Memory B cell (primary cell): ENCODE measurements at regions not wholly inside any gene's neighbourhood (a gene's known extent, or its start where the extent isn't known, plus 50 kb on each side); places are given as distances from the start of the nearest gene placed in this dataset.

Source experiments
- ATAC-seq: fragments of 150-1000 bp; cut with Tn5 transposase; 2 replicates; pipeline ENCODE4 v1.10.0; 2021; ENCODE audit warnings: low read depth, mild to moderate bottlenecking, moderate library complexity
- DNase-seq, 2 donors: peaks; one replicate each; pipeline ENCODE4 v3.0.0; 2022; ENCODE audit warnings: low spot score in 2 of 2
- H3K27ac Mint-ChIP-seq: one replicate; pipeline ENCODE4 v1.8.0; 2022; ENCODE audit warnings: mild to moderate bottlenecking, moderate library complexity, mixed read lengths
- H3K27me3 Mint-ChIP-seq: one replicate; pipeline ENCODE4 v1.8.0; 2022; ENCODE audit warnings: mixed read lengths
- H3K36me3 Mint-ChIP-seq: one replicate; pipeline ENCODE4 v1.8.0; 2022; ENCODE audit warnings: mild to moderate bottlenecking, mixed read lengths
- H3K4me1 Mint-ChIP-seq: one replicate; pipeline ENCODE4 v1.8.0; 2022; ENCODE audit warnings: mixed read lengths
- H3K4me3 Mint-ChIP-seq: one replicate; pipeline ENCODE4 v1.8.0; 2022; ENCODE audit warnings: mild to moderate bottlenecking, moderate library complexity, mixed read lengths
- H3K9me3 Mint-ChIP-seq: one replicate; pipeline ENCODE4 v1.8.0; 2022; ENCODE audit warnings: mixed read lengths

GRCh38 chr16:13393816-13394215, 492.4 kb downstream of the SHISA9 start:
- no peak overlapping the region for H3K4me3 Mint-ChIP-seq

GRCh38 chr16:13394488-13394887, 493.1 kb downstream of the SHISA9 start:
- ATAC-seq (no peak), DNase-seq (no peak)
- Mint-ChIP-seq H3K4me1 (peaks cover 5% of the 10 kb centered on the region), H3K27me3 (no peaks in the 10 kb centered on the region), H3K36me3 (no peaks in the 10 kb centered on the region), H3K4me3 (no peak overlapping the region), H3K9me3 (peaks cover 2% of the 10 kb centered on the region), H3K27ac (no peak overlapping the region)

More at GRCh38 chr16:13393816-13394215, 492.4 kb downstream of the SHISA9 start:
- ATAC-seq (no peak), DNase-seq (no peak)
- no peak overlapping the region for H3K27ac Mint-ChIP-seq
- peaks cover 5% of the 10 kb centered on the region for H3K4me1 Mint-ChIP-seq
- H3K36me3 Mint-ChIP-seq, result no peaks in the 10 kb centered on the region
- H3K27me3 Mint-ChIP-seq, result no peaks in the 10 kb centered on the region
- peaks cover 2% of the 10 kb centered on the region for H3K9me3 Mint-ChIP-seq

GRCh38 chr16:13397126-13397525, 495.7 kb downstream of the SHISA9 start:
- no peaks in the 10 kb centered on the region for H3K4me1 Mint-ChIP-seq
- peaks cover 4% of the 10 kb centered on the region for H3K9me3 Mint-ChIP-seq
- H3K4me3 Mint-ChIP-seq, result no peak overlapping the region
- ATAC-seq, result no peak
- no peak for DNase-seq
- H3K36me3 Mint-ChIP-seq, result no peaks in the 10 kb centered on the region
- H3K27me3 Mint-ChIP-seq, result peaks cover 2% of the 10 kb centered on the region
- H3K27ac Mint-ChIP-seq, result no peak overlapping the region

- no peak overlapping the region for H3K4me3 Mint-ChIP-seq
- H3K9me3 Mint-ChIP-seq, result peaks cover 7% of the 10 kb centered on the region
- H3K27ac Mint-ChIP-seq, result no peak overlapping the region
- no peaks in the 10 kb centered on the region for H3K36me3 Mint-ChIP-seq
- peaks cover 2% of the 10 kb centered on the region for H3K27me3 Mint-ChIP-seq
- no peak for DNase-seq
- H3K4me1 Mint-ChIP-seq, result no peaks in the 10 kb centered on the region
- ATAC-seq, result no peak
Observed at GRCh38 chr16:13401641-13402040, 500.2 kb downstream of the SHISA9 start.

GRCh38 chr16:13402601-13403000, 501.2 kb downstream of the SHISA9 start:
- H3K27ac Mint-ChIP-seq, result no peak overlapping the region
- H3K36me3 Mint-ChIP-seq, result no peaks in the 10 kb centered on the region
- DNase-seq, result no peak
- ATAC-seq, result no peak
- no peak overlapping the region for H3K4me3 Mint-ChIP-seq
- H3K27me3 Mint-ChIP-seq, result peaks cover 2% of the 10 kb centered on the region
- peaks cover 7% of the 10 kb centered on the region for H3K9me3 Mint-ChIP-seq
- no peaks in the 10 kb centered on the region for H3K4me1 Mint-ChIP-seq

GRCh38 chr16:13403326-13403725, 501.9 kb downstream of the SHISA9 start:
- peaks cover 7% of the 10 kb centered on the region for H3K9me3 Mint-ChIP-seq

GRCh38 chr16:13414154-13414553, 505.8 kb upstream of the ERCC4 start:
- H3K4me1 Mint-ChIP-seq, result no peaks in the 10 kb centered on the region
- H3K4me3 Mint-ChIP-seq, result no peak overlapping the region
- no peak overlapping the region for H3K27ac Mint-ChIP-seq
- peaks cover 2% of the 10 kb centered on the region for H3K27me3 Mint-ChIP-seq
- H3K9me3 Mint-ChIP-seq, result peaks cover 3% of the 10 kb centered on the region
- no peak for ATAC-seq
- DNase-seq, result no peak
- no peaks in the 10 kb centered on the region for H3K36me3 Mint-ChIP-seq

More at GRCh38 chr16:13403326-13403725, 501.9 kb downstream of the SHISA9 start:
- Mint-ChIP-seq H3K36me3 (no peaks in the 10 kb centered on the region), H3K4me1 (no peaks in the 10 kb centered on the region), H3K27me3 (peaks cover 2% of the 10 kb centered on the region), H3K4me3 (no peak overlapping the region), H3K27ac (no peak overlapping the region)
- no peak for ATAC-seq
- DNase-seq, result no peak

- DNase-seq (no peak), ATAC-seq (no peak)
- Mint-ChIP-seq H3K4me1 (no peaks in the 10 kb centered on the region), H3K27ac (no peak overlapping the region), H3K9me3 (peaks cover 3% of the 10 kb centered on the region), H3K4me3 (no peak overlapping the region), H3K36me3 (no peaks in the 10 kb centered on the region), H3K27me3 (no peaks in the 10 kb centered on the region)
Observed at GRCh38 chr16:13419589-13419988, 500.4 kb upstream of the ERCC4 start.

- Mint-ChIP-seq H3K27ac (no peak overlapping the region), H3K4me1 (no peaks in the 10 kb centered on the region), H3K27me3 (no peaks in the 10 kb centered on the region), H3K9me3 (no peaks in the 10 kb centered on the region), H3K36me3 (no peaks in the 10 kb centered on the region), H3K4me3 (no peak overlapping the region)
- no peak for DNase-seq
- no peak for ATAC-seq
Observed at GRCh38 chr16:13421726-13422125, 498.2 kb upstream of the ERCC4 start.

GRCh38 chr16:13425836-13426235, 494.1 kb upstream of the ERCC4 start:
- Mint-ChIP-seq H3K36me3 (no peaks in the 10 kb centered on the region), H3K4me1 (no peaks in the 10 kb centered on the region), H3K27ac (no peak overlapping the region), H3K4me3 (no peak overlapping the region), H3K27me3 (no peaks in the 10 kb centered on the region), H3K9me3 (peaks cover 5% of the 10 kb centered on the region)
- no peak for DNase-seq
- ATAC-seq, result no peak

GRCh38 chr16:13426269-13426668, 493.7 kb upstream of the ERCC4 start:
- H3K27ac Mint-ChIP-seq, result no peak overlapping the region
- no peaks in the 10 kb centered on the region for H3K4me1 Mint-ChIP-seq
- H3K27me3 Mint-ChIP-seq, result no peaks in the 10 kb centered on the region
- no peak for DNase-seq
- no peaks in the 10 kb centered on the region for H3K36me3 Mint-ChIP-seq
- H3K9me3 Mint-ChIP-seq, result peaks cover 5% of the 10 kb centered on the region
- no peak overlapping the region for H3K4me3 Mint-ChIP-seq
- no peak for ATAC-seq

- H3K4me3 Mint-ChIP-seq, result no peak overlapping the region
- no peak for DNase-seq
- no peak overlapping the region for H3K27ac Mint-ChIP-seq
- H3K36me3 Mint-ChIP-seq, result no peaks in the 10 kb centered on the region
- no peaks in the 10 kb centered on the region for H3K4me1 Mint-ChIP-seq
- H3K27me3 Mint-ChIP-seq, result no peaks in the 10 kb centered on the region
- ATAC-seq, result no peak
- peaks cover 5% of the 10 kb centered on the region for H3K9me3 Mint-ChIP-seq
Observed at GRCh38 chr16:13426736-13427135, 493.2 kb upstream of the ERCC4 start.

GRCh38 chr16:13427943-13428342, 492.0 kb upstream of the ERCC4 start:
- Mint-ChIP-seq H3K27me3 (no peaks in the 10 kb centered on the region), H3K4me1 (no peaks in the 10 kb centered on the region), H3K27ac (no peak overlapping the region), H3K4me3 (no peak overlapping the region), H3K9me3 (peaks cover 5% of the 10 kb centered on the region), H3K36me3 (no peaks in the 10 kb centered on the region)
- no peak for DNase-seq
- no peak for ATAC-seq

- ATAC-seq (no peak), DNase-seq (no peak)
- Mint-ChIP-seq H3K36me3 (no peaks in the 10 kb centered on the region), H3K4me1 (no peaks in the 10 kb centered on the region), H3K4me3 (no peak overlapping the region), H3K9me3 (peaks cover 5% of the 10 kb centered on the region), H3K27me3 (no peaks in the 10 kb centered on the region), H3K27ac (no peak overlapping the region)
Observed at GRCh38 chr16:13429416-13429815, 490.5 kb upstream of the ERCC4 start.

- Mint-ChIP-seq H3K36me3 (no peaks in the 10 kb centered on the region), H3K27me3 (no peaks in the 10 kb centered on the region), H3K9me3 (no peaks in the 10 kb centered on the region), H3K27ac (no peak overlapping the region), H3K4me1 (no peaks in the 10 kb centered on the region), H3K4me3 (no peak overlapping the region)
- no peak for DNase-seq
- no peak for ATAC-seq
Observed at GRCh38 chr16:13435415-13435814, 484.5 kb upstream of the ERCC4 start.
